GM12892 (cell line): ENCODE measurements at regions not wholly inside any gene's neighbourhood (a gene's known extent, or its start where the extent isn't known, plus 50 kb on each side); places are given as distances from the start of the nearest gene placed in this dataset.

Source experiments
- POLR2A ChIP-seq: IDR thresholded peaks from 2 replicates; pipeline ENCODE4 v1.6.1; 2011; ENCODE audit warnings: low read depth, low read length, control low read depth
- POLR2AphosphoS5 ChIP-seq: IDR thresholded peaks from 2 replicates; pipeline ENCODE4 v1.6.1; 2011; ENCODE audit warnings: low read depth, low read length, control low read depth
- TAF1 ChIP-seq: IDR thresholded peaks from 2 replicates; pipeline ENCODE4 v1.6.1; 2011; ENCODE audit warnings: low read depth, mild to moderate bottlenecking, control low read depth, low read length, borderline replicate concordance

DNA sequence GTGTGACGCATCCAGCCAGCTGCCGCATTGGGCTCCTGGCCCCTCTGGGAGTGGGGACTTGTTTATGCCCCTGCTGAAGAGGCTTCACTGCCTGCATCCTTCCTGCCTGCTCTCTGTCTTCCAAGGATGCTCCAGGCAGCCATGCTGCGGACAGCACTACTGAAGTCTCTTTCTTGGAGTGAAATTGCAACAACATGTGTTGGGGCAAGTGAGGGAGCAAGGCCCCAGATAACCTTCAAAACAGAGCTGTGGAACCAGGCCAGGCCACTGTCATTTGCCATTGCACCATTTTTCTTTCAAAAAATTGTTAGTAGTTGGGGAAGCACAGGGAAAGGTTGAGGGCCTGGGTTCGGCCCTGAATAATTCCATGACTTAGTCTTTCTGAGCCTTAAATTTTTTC is 169.6 kb upstream of the ADRA1B start:
- TF ChIP-seq POLR2AphosphoS5 (no peak), TAF1 (no peak), POLR2A (no peak)
